Immature natural killer cell (primary cell): ENCODE measurements at regions not wholly inside any gene's neighbourhood (a gene's known extent, or its start where the extent isn't known, plus 50 kb on each side); places are given as distances from the start of the nearest gene placed in this dataset.
A peak's percentile ranks its signal among the peaks of the same experiment; 100 is the strongest.

Experiments used
- DNase-seq, 3 donors: peaks; one replicate each; pipeline ENCODE4 v3.0.0; 2022; ENCODE audit warnings: mixed read lengths in 1 of 3
- H3K27ac Mint-ChIP-seq, 6 donors: one replicate each; pipeline ENCODE4 v1.8.0; 2020; ENCODE audit warnings: mixed read lengths in 6 of 6, mild to moderate bottlenecking in 5 of 6, inconsistent platforms in 4 of 6, moderate library complexity in 3 of 6
- H3K27me3 Mint-ChIP-seq, 3 donors: one replicate each; pipeline ENCODE4 v1.8.0; 2020 to 2021; ENCODE audit warnings: low read depth in 3 of 3, mild to moderate bottlenecking in 3 of 3, mixed read lengths in 3 of 3, moderate library complexity in 3 of 3, inconsistent platforms in 1 of 3
- H3K36me3 Mint-ChIP-seq, 3 donors: one replicate each; pipeline ENCODE4 v1.8.0; 2020; ENCODE audit warnings: mixed read lengths in 3 of 3, inconsistent platforms in 2 of 3, mild to moderate bottlenecking in 2 of 3
- H3K4me1 Mint-ChIP-seq, 2 donors: one replicate each; pipeline ENCODE4 v1.8.0; 2020; ENCODE audit warnings: inconsistent platforms in 2 of 2, mild to moderate bottlenecking in 2 of 2, mixed read lengths in 2 of 2, moderate library complexity in 1 of 2
- H3K4me3 Mint-ChIP-seq, 5 donors: one replicate each; pipeline ENCODE4 v1.8.0; 2020; ENCODE audit warnings: mild to moderate bottlenecking in 5 of 5, mixed read lengths in 5 of 5, inconsistent platforms in 3 of 5, moderate library complexity in 3 of 5
- H3K9me3 Mint-ChIP-seq, 6 donors: one replicate each; pipeline ENCODE4 v1.8.0; 2020; ENCODE audit warnings: mild to moderate bottlenecking in 6 of 6, mixed read lengths in 6 of 6, inconsistent platforms in 4 of 6, moderate library complexity in 3 of 6

DNA sequence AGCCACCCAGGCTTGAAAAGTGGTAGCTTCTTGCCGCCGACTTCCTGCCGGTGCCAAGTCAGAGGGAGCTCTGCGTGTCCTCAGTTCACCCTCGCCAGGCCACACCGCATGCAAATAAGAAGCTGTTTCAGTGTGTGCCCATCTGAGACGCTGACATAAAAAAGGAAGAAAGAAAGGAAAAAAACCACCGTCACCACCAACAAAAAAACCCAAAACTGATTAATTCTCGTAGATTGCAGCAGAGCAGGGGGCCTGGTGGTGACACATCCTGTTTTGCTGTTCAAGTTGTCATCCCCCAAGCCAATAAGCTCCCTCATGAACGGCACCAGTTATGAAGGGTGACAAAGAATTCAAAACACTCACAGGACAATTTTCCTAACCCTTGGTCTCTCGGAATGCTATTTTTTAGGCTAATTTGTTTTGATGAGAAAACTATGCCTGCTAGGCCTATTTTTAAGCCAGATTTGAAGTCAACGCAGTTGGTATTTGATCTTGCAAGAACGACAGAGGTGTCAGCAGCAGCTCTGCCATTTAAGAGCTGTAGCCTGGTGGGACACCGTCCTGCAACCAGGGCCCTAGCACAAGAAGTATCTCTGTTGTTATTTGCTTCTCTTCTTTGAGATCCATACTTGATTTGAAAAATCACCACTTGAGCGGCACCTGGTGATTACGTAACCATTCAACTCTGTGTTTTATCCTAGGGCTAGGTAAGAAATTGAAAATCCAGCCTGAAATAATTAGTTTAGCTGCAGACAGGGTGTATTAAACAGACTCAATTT, 145.6 kb downstream of the PFKFB3 start:
- DNase-seq = peak; percentile 72 to 81 (median 75)
- Mint-ChIP-seq H3K27me3 (peaks cover 0 to 4% (median 3%) of the 10 kb centered on the region in 3 donors), H3K27ac (peak overlapping the region; percentile 90 to 92 (median 91)), H3K4me1 (peaks cover 37 to 40% of the 10 kb centered on the region in 2 donors), H3K4me3 (peak overlapping the region; percentile 72 to 85 (median 81)), H3K9me3 (no peaks in the 10 kb centered on the region), H3K36me3 (peaks cover 0 to 4% (median 0%) of the 10 kb centered on the region in 3 donors)

DNA sequence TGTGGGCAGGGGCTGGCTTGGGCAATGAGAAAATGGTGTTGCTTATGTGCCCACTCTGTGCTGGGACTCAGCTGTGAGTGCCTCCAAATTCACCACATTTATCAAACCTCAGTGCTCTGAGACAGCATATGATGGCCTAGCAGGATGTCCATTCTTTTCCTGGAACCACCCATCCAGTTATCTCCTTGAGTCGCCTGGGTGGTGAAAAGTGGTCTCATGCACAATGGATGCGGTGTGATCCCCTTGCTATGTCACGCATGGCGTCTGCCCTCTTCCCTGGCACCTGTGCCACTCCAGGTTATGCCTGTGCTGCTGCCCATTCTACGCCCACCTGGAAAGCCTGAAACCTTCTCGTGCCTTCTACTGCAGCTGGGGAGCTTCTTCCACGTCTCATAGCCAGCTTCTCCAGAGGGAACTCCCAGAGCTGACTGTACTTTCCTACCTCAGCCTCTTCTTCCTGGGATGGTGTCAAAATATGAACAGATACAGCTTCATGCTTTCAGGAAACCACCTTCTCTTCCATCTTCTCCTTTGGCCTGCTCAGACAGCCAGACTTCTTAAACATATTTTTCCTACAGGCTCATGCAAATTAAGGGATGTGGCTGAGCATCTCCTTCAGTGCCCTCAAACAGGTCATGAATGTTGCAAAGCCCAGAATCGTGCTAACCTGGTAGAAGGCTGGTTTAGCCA, 147.3 kb downstream of the PFKFB3 start:
- H3K36me3 Mint-ChIP-seq = peaks cover 0 to 4% (median 0%) of the 10 kb centered on the region in 3 donors
- no peak overlapping the region for H3K4me3 Mint-ChIP-seq
- no peak for DNase-seq
- H3K9me3 Mint-ChIP-seq = no peaks in the 10 kb centered on the region
- peak overlapping the region in 4 of 6 donors; percentile 41 to 63 (median 48) for H3K27ac Mint-ChIP-seq
- peaks cover 0 to 4% (median 3%) of the 10 kb centered on the region in 3 donors for H3K27me3 Mint-ChIP-seq
- H3K4me1 Mint-ChIP-seq = peaks cover 37 to 40% of the 10 kb centered on the region in 2 donors

DNA sequence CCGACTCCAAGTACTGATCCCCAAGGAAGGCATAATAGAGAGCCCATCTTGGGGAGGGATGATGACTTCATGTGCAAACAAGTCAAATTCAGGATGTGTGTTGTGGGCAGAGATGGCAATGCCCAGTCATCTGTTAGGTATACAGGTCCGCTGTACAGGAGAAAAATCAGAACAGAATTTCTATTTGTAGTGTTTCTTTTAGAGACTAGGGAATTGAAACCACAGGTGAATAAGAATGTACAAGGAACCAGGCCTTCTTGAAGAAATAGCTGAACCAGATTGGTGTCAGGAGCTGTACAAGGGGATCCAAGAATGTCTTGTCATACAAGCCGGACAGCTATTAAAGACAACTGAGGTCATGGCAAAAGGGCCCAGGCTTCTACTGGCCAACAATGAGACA, 147.9 kb downstream of the PFKFB3 start:
- H3K36me3 Mint-ChIP-seq = peaks cover 0 to 2% (median under 1%) of the 10 kb centered on the region in 3 donors
- peaks cover 0 to 5% (median 2%) of the 10 kb centered on the region in 6 donors for H3K9me3 Mint-ChIP-seq
- H3K4me1 Mint-ChIP-seq = peaks cover 33 to 39% of the 10 kb centered on the region in 2 donors

DNA sequence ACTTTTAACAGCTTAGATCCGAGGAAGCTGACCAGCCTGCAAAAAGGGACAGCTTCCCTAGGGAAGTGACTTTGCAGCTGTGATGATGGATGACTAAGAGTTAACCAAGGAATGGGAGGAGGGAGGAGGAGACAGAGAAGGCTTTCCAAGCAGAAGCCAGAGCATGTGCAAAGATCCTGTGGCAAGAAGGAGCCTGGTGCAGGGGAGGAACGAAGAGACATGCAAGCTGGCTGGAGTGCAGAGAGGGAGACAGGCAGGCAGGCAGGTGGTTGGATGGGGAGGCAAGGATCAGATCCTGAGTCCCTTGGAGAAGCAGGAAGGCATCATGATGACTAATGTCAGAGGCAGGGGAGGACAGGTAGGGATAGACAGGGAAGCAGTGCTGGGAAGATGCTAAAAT, 148.8 kb downstream of the PFKFB3 start:
- peak overlapping the region in 3 of 6 donors; percentile 1 to 36 (median 31) for H3K27ac Mint-ChIP-seq

More for the DNA sequence above, 147.9 kb downstream of the PFKFB3 start:
- DNase-seq = no peak
- Mint-ChIP-seq H3K4me3 (no peak overlapping the region), H3K27ac (peak overlapping the region in 3 of 6 donors; percentile 38 to 44 (median 43)), H3K27me3 (peaks cover 0 to 4% (median 3%) of the 10 kb centered on the region in 3 donors)

DNA sequence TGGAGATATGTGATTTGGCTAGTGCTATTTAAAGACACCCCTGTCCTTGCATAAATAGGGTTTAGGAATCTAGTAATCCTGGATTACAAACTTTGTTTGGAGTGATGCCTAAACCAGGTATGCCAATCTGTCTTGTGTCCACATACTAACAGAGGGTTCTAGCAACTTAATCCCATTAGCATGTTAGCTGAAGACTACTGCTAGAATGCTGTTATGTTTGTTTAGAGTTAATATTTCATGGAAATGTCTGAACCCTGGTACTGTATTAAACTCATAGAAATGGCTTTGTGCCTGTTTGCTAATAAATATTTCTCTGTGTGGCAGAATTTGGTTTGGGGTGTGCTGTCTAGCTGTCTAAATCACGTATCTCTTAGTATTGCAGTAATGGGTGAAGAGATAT, 150.8 kb downstream of the PFKFB3 start:
- Mint-ChIP-seq H3K9me3 (peaks cover 7 to 28% (median 16%) of the 10 kb centered on the region in 6 donors), H3K4me1 (peaks cover 9 to 10% of the 10 kb centered on the region in 2 donors), H3K27ac (no peak overlapping the region), H3K36me3 (peaks cover 5 to 9% (median 8%) of the 10 kb centered on the region in 3 donors), H3K4me3 (no peak overlapping the region), H3K27me3 (peaks cover under 1 to 5% (median 2%) of the 10 kb centered on the region in 3 donors)
- DNase-seq = no peak

More for the DNA sequence above, 148.8 kb downstream of the PFKFB3 start:
- no peak for DNase-seq
- Mint-ChIP-seq H3K9me3 (peaks cover 0 to 12% (median 9%) of the 10 kb centered on the region in 6 donors), H3K27me3 (peaks cover 0 to 4% (median 3%) of the 10 kb centered on the region in 3 donors), H3K36me3 (peaks cover 4 to 6% (median 4%) of the 10 kb centered on the region in 3 donors), H3K4me1 (peaks cover 29 to 30% of the 10 kb centered on the region in 2 donors), H3K4me3 (no peak overlapping the region)

DNA sequence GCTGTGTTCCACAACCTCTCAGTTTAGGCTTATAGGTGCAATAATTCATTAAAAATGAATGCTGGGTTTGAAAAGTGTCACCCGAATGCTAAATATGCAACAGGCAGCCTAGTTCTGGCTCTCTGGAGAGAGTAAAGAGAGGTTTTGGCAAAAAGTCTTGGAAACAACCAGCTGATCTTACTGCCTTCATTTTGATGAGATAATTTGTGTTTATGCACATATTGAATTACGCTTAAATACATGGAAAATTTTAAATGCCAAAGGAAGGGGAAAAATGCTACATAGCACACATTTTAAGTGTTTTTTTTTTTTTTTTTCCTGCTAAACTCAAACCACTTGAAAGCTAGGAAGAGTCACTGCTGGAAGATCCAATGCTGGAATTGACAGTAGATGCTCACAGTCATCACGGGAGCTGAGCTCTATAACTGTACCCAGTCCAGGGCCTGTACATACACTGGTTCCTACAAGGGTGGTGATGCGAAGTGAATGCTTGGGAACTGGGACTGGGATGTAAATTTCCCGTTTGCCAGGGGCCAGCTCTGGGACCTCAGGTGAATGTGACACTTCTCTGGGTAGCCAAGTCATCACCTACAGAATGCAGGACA, 151.5 kb downstream of the PFKFB3 start:
- no peak for DNase-seq
- Mint-ChIP-seq H3K27me3 (peaks cover 2 to 5% (median 2%) of the 10 kb centered on the region in 3 donors), H3K4me3 (no peak overlapping the region), H3K4me1 (peaks cover 5 to 6% of the 10 kb centered on the region in 2 donors), H3K36me3 (peaks cover 5 to 11% (median 10%) of the 10 kb centered on the region in 3 donors), H3K27ac (no peak overlapping the region), H3K9me3 (peaks cover 7 to 30% (median 17%) of the 10 kb centered on the region in 6 donors)

DNA sequence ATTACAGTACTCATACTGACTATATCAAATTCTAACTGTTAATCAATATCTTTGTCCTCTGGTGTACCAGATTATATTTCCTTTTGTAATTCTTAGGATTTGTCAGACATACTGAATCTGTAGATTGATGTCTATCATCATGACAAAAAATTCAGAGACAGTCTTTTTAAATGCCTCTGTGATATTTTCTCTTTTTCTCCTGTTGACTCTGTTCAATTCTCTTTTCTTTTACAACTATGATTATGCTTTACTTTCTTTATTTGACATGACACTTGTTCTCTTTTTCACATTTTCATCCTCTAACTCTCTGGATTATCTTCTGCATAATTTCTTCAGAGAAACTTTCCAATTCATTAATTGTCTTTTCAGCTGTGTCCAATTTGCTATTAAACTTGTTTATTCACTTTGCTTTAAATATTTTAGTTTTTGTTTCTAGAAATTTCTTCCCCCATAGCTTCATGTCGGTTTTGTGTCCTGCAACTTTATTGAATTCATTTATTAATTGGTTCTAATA, 153.6 kb downstream of the PFKFB3 start:
- peaks cover 2 to 3% (median 2%) of the 10 kb centered on the region in 3 donors for H3K27me3 Mint-ChIP-seq
- H3K36me3 Mint-ChIP-seq = peaks cover 12 to 20% (median 19%) of the 10 kb centered on the region in 3 donors
- H3K9me3 Mint-ChIP-seq = peaks cover 16 to 40% (median 24%) of the 10 kb centered on the region in 6 donors
- DNase-seq = no peak
- H3K27ac Mint-ChIP-seq = no peak overlapping the region
- H3K4me3 Mint-ChIP-seq = no peak overlapping the region
- H3K4me1 Mint-ChIP-seq = no peaks in the 10 kb centered on the region

DNA sequence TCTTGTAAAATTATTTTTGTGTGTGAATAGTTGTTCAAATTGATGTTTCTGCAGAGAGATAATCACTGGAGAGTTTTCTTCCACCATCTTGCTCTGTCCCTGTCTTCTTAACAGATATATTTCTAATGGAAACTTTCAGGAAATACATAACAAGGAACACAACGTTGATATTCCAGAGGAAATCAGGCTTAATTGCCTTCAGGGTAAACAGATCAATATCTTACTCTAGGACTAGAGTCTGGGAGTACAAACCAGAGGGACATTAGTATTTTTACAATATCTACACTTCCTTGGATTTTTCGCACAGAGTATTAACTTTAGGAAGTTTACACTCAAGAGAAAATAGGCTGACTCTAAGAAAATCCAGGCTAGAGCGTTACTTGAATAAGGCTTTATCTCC, 159.1 kb downstream of the PFKFB3 start:
- peaks cover 2 to 5% (median 4%) of the 10 kb centered on the region in 3 donors for H3K27me3 Mint-ChIP-seq
- DNase-seq = no peak
- peaks cover 7 to 20% (median 13%) of the 10 kb centered on the region in 3 donors for H3K36me3 Mint-ChIP-seq
- H3K4me1 Mint-ChIP-seq = no peaks in the 10 kb centered on the region
- H3K27ac Mint-ChIP-seq = no peak overlapping the region
- H3K9me3 Mint-ChIP-seq = peaks cover 11 to 24% (median 14%) of the 10 kb centered on the region in 6 donors
- no peak overlapping the region for H3K4me3 Mint-ChIP-seq

DNA sequence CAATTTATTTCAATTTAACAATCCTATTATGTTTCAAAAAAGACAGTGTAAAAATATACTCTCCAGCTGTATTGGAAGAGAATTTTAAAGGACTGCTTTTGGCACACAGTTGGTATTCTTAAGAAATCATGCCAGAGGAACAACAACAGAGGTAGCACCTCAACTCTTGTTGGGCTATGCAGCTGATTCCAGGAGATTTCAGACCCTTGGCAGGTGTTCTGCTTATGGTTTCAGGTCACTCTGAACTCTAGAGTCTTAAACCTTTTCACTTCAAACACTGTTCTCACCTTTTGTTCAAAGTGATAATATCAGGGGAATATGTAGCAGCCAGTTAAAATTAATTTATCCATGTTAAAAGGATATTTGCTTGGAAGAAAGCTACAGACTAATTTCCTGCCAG, 160.1 kb downstream of the PFKFB3 start:
- Mint-ChIP-seq H3K9me3 (peaks cover 9 to 19% (median 10%) of the 10 kb centered on the region in 6 donors), H3K36me3 (peaks cover 7 to 20% (median 13%) of the 10 kb centered on the region in 3 donors), H3K27me3 (peaks cover 0 to 5% (median 4%) of the 10 kb centered on the region in 3 donors), H3K4me1 (no peaks in the 10 kb centered on the region), H3K4me3 (no peak overlapping the region), H3K27ac (no peak overlapping the region)
- DNase-seq = no peak

DNA sequence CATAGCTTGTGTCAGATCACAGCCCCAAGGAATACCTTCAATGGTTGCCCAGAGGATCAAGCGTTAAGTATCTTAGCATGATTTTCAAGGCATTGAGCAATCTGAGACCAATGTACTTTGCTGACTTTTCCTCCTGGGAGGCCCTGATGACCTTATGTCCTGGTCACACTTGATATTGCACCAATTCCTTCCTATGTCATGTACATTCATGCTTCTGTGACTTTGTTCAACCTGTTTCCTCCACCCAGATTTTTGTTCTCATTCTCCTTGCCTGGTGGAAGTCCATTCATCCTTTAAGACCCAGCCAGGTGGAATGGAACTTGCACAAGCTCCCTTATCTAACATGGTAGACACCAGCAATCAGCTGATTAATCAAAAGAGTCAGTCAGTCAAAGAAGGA, 160.8 kb downstream of the PFKFB3 start:
- H3K36me3 Mint-ChIP-seq = peaks cover 7 to 17% (median 11%) of the 10 kb centered on the region in 3 donors
- H3K4me3 Mint-ChIP-seq = no peak overlapping the region
- no peak for DNase-seq
- no peak overlapping the region for H3K27ac Mint-ChIP-seq
- H3K27me3 Mint-ChIP-seq = peaks cover 0 to 4% (median 3%) of the 10 kb centered on the region in 3 donors
- peaks cover 8 to 13% (median 9%) of the 10 kb centered on the region in 6 donors for H3K9me3 Mint-ChIP-seq
- H3K4me1 Mint-ChIP-seq = no peaks in the 10 kb centered on the region

DNA sequence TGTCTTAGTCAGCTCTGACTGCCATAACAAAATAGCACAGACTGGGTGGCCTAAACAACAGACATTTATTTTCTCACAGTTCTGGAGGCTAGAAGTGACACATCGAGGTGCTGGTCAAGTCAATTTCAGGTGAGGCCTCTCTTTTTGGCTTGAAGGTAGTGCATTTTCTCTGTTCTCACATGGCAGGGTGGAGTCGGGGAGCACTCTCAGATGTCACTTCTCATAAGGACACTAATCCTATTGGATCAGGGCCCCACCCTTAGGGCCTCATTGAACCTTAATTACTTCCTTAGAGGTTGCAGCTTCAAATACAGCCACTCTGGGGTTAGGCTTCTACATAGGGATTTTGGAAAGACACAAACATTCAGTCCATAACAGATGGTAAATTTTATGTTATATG, 161.6 kb downstream of the PFKFB3 start:
- H3K36me3 Mint-ChIP-seq = peaks cover 7 to 15% (median 9%) of the 10 kb centered on the region in 3 donors
- no peak for DNase-seq

DNA sequence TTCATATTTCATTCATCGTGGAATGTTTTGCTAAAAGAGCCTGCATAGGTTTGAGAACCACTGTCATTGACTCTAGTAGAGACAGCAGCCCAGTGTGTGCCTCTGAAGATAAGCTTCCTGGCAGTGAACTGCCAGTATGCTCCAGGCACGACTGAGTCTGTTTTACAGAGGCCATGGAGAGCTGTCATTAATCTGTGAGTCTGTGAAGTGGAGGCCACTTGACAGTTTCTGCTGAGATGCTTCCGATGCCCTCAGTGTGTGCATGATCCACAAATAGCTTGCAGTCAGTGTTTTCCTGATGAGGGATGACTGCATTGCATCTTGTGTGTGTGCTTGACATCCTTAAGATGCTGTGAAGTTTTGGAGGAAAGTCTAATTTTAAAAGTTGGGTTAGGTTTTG, 162.2 kb downstream of the PFKFB3 start:
- no peak overlapping the region for H3K4me3 Mint-ChIP-seq
- H3K36me3 Mint-ChIP-seq = peaks cover 7 to 15% (median 9%) of the 10 kb centered on the region in 3 donors
- no peaks in the 10 kb centered on the region for H3K4me1 Mint-ChIP-seq
- peaks cover 0 to 3% (median 3%) of the 10 kb centered on the region in 3 donors for H3K27me3 Mint-ChIP-seq
- no peak for DNase-seq
- H3K27ac Mint-ChIP-seq = no peak overlapping the region
- peaks cover 4 to 10% (median 9%) of the 10 kb centered on the region in 6 donors for H3K9me3 Mint-ChIP-seq

More for the DNA sequence above, 161.6 kb downstream of the PFKFB3 start:
- Mint-ChIP-seq H3K27me3 (peaks cover 0 to 3% (median 3%) of the 10 kb centered on the region in 3 donors), H3K4me1 (no peaks in the 10 kb centered on the region), H3K4me3 (no peak overlapping the region), H3K9me3 (peaks cover 5 to 10% (median 9%) of the 10 kb centered on the region in 6 donors), H3K27ac (no peak overlapping the region)

DNA sequence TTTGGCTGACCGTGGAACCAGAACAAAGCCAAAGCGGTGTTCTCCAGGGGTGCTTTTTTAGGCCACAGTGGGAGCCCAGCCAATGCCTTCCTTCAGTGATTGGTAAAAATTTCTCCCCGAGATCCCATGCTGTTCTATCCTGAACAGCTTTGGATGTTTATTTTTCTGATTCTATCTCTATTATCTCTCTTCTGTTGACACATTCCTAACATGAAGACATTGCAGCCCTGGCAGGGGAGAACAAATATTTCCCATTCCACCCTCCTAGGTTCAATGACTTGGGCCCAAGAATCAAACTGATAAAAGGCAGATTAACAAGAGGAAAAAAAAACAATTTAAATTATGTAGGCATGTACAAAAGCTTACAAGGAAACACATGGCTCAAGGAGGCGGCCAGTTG, 162.7 kb downstream of the PFKFB3 start:
- no peak for DNase-seq
- H3K27me3 Mint-ChIP-seq = peaks cover 0 to 3% (median 3%) of the 10 kb centered on the region in 3 donors
- peaks cover 2 to 8% (median 6%) of the 10 kb centered on the region in 6 donors for H3K9me3 Mint-ChIP-seq
- H3K4me3 Mint-ChIP-seq = no peak overlapping the region
- H3K27ac Mint-ChIP-seq = no peak overlapping the region
- H3K4me1 Mint-ChIP-seq = no peaks in the 10 kb centered on the region
- peaks cover 6 to 14% (median 7%) of the 10 kb centered on the region in 3 donors for H3K36me3 Mint-ChIP-seq
